ENCODE measurements at regions not wholly inside any gene's neighbourhood (a gene's known extent, or its start where the extent isn't known, plus 50 kb on each side); places are given as distances from the start of the nearest gene placed in this dataset.

GRCh38 chr3:16118396-16118795 lies 56.1 kb upstream of the GALNT15 start:
- H3K27ac Mint-ChIP-seq: no peak overlapping the region
- ATAC-seq (replicated peaks in 1 of 4): no peak
- ChIA-PET CTCF (interaction anchor here (0.5 kb wide), 2 partner anchors 13 to 129 kb away, joined by 3 read pairs; no protein-coding TSS in a partner anchor), POLR2A (no interaction called here)
- DNase-seq: no peak
- H3K27me3 Mint-ChIP-seq: peaks cover 0 to 4% of the 10 kb centered on the region in 2 donors
- no peak overlapping the region for H3K27ac ChIP-seq (ENCODE audit: low read length)
- H3K4me3 ChIP-seq (ENCODE audit: control insufficient read depth in 1 of 2, extremely low read depth in 1 of 2, low read length in 1 of 2): no peak overlapping the region
- no peaks in the 10 kb centered on the region for H3K9me3 Mint-ChIP-seq
- no peak overlapping the region for H3K4me3 Mint-ChIP-seq
- no peaks in the 10 kb centered on the region for H3K4me1 ChIP-seq (ENCODE audit: control insufficient read depth in 1 of 2, extremely low read depth in 1 of 2, insufficient read depth in 2 of 2, low read length in 2 of 2)
- H3K27me3 ChIP-seq (replicated peaks in 1 of 2; ENCODE audit: control insufficient read depth in 2 of 2, extremely low read depth in 1 of 2, insufficient read depth in 2 of 2, low read length in 1 of 2): peaks cover 0 to 3% of the 10 kb centered on the region in 2 experiments
- H3K4me1 Mint-ChIP-seq: no peaks in the 10 kb centered on the region
- H3K36me3 Mint-ChIP-seq: no peaks in the 10 kb centered on the region
- 90% methylated on average over 2 of the region's 9 CpGs for WGBS (ENCODE audit: insufficient coverage)
- no peaks in the 10 kb centered on the region for H3K9me3 ChIP-seq
- H3K36me3 ChIP-seq (ENCODE audit: control insufficient read depth in 2 of 2, extremely low read depth in 1 of 2, insufficient read depth in 1 of 2, low read length in 1 of 2): no peaks in the 10 kb centered on the region

DNA sequence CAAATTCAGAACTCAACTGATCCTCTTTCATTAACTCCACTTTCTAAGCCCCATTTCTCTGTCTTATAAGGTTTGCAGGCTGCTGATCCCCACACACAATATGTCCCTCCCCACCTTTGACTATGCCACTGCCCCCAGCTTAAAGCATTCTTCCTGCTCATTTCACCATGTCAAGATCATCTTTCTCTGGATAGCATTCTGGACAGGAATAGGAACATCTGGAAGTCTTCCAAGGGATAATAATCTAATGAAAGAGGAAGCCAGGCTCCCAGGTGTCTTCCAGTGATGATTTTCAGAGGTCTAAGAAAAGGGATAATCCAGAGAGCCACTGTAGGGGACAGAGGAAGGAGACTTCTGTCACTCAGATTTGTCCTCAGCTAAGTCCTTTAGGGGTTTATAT lies 54.6 kb upstream of the GALNT15 start:
- DNase-seq (no peak), ATAC-seq (replicated peaks in 1 of 4) (no peak)
- Histone ChIP-seq H3K36me3 (ENCODE audit: control insufficient read depth in 2 of 2, extremely low read depth in 1 of 2, insufficient read depth in 1 of 2, low read length in 1 of 2) (no peaks in the 10 kb centered on the region), H3K4me3 (ENCODE audit: control insufficient read depth in 1 of 2, extremely low read depth in 1 of 2, low read length in 1 of 2) (no peak overlapping the region), H3K4me1 (ENCODE audit: control insufficient read depth in 1 of 2, extremely low read depth in 1 of 2, insufficient read depth in 2 of 2, low read length in 2 of 2) (no peaks in the 10 kb centered on the region), H3K27ac (ENCODE audit: low read length) (no peak overlapping the region), H3K9me3 (no peaks in the 10 kb centered on the region), H3K27me3 (replicated peaks in 1 of 2; ENCODE audit: control insufficient read depth in 2 of 2, extremely low read depth in 1 of 2, insufficient read depth in 2 of 2, low read length in 1 of 2) (peaks cover 0 to 3% of the 10 kb centered on the region in 2 experiments)
- H3K27ac Mint-ChIP-seq: no peak overlapping the region
- POLR2A ChIA-PET: no interaction called here
- no peak overlapping the region for H3K4me3 Mint-ChIP-seq
- H3K36me3 Mint-ChIP-seq: no peaks in the 10 kb centered on the region
- H3K27me3 Mint-ChIP-seq: peaks cover 0 to 4% of the 10 kb centered on the region in 2 donors
- CTCF ChIA-PET: no interaction called here
- no peaks in the 10 kb centered on the region for H3K9me3 Mint-ChIP-seq
- H3K4me1 Mint-ChIP-seq: no peaks in the 10 kb centered on the region

GRCh38 chr3:16121391-16121790 lies 53.1 kb upstream of the GALNT15 start:
- H3K27ac Mint-ChIP-seq: no peak overlapping the region
- CTCF ChIA-PET: no interaction called here
- DNase-seq: no peak
- no peak overlapping the region for H3K27ac ChIP-seq (ENCODE audit: low read length)
- H3K4me1 Mint-ChIP-seq: no peaks in the 10 kb centered on the region
- no peak overlapping the region for H3K4me3 Mint-ChIP-seq
- no peaks in the 10 kb centered on the region for H3K9me3 ChIP-seq
- H3K9me3 Mint-ChIP-seq: no peaks in the 10 kb centered on the region
- no peak for ATAC-seq (replicated peaks in 1 of 4)
- H3K27me3 Mint-ChIP-seq: peaks cover 0 to 4% of the 10 kb centered on the region in 2 donors
- no peaks in the 10 kb centered on the region for H3K36me3 ChIP-seq (ENCODE audit: control insufficient read depth in 2 of 2, extremely low read depth in 1 of 2, insufficient read depth in 1 of 2, low read length in 1 of 2)
- peaks cover 0 to 3% of the 10 kb centered on the region in 2 experiments for H3K27me3 ChIP-seq (replicated peaks in 1 of 2; ENCODE audit: control insufficient read depth in 2 of 2, extremely low read depth in 1 of 2, insufficient read depth in 2 of 2, low read length in 1 of 2)
- WGBS (ENCODE audit: insufficient coverage): no CpG with 5 or more reads among the region's 1 CpG
- H3K36me3 Mint-ChIP-seq: no peaks in the 10 kb centered on the region
- no peak overlapping the region for H3K4me3 ChIP-seq (ENCODE audit: control insufficient read depth in 1 of 2, extremely low read depth in 1 of 2, low read length in 1 of 2)
- POLR2A ChIA-PET: no interaction called here
- H3K4me1 ChIP-seq (ENCODE audit: control insufficient read depth in 1 of 2, extremely low read depth in 1 of 2, insufficient read depth in 2 of 2, low read length in 2 of 2): no peaks in the 10 kb centered on the region

DNA sequence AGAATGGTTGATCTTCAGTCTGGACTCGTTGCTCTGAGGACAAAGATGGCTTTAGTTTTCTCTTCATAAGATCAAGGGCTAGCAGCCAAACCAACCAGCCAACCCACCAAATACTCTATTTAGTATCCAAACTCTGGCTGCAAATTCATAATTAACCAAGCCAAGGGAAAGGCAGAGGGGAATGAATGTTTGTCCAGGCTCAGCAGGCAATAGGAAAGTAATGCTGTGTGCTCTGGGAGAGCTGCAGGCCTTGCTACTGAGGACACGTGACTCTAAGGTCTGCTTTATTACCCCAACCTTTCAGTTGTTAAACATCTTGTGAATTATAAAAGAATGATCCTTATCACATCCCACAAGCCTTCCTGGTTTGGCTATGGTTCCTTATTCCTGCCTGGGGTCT lies 52.3 kb upstream of the GALNT15 start:
- H3K4me1 ChIP-seq (ENCODE audit: control insufficient read depth in 1 of 2, extremely low read depth in 1 of 2, insufficient read depth in 2 of 2, low read length in 2 of 2): no peaks in the 10 kb centered on the region
- ATAC-seq (replicated peaks in 1 of 4) (no peak), DNase-seq (no peak)
- H3K36me3 ChIP-seq (ENCODE audit: control insufficient read depth in 2 of 2, extremely low read depth in 1 of 2, insufficient read depth in 1 of 2, low read length in 1 of 2): no peaks in the 10 kb centered on the region
- H3K9me3 ChIP-seq: no peaks in the 10 kb centered on the region
- Mint-ChIP-seq H3K4me3 (no peak overlapping the region), H3K27ac (no peak overlapping the region), H3K9me3 (no peaks in the 10 kb centered on the region), H3K4me1 (no peaks in the 10 kb centered on the region), H3K36me3 (no peaks in the 10 kb centered on the region), H3K27me3 (peaks cover 0 to 4% of the 10 kb centered on the region in 2 donors)
- ChIA-PET CTCF (no interaction called here), POLR2A (no interaction called here)
- no peak overlapping the region for H3K27ac ChIP-seq (ENCODE audit: low read length)
- no peak overlapping the region for H3K4me3 ChIP-seq (ENCODE audit: control insufficient read depth in 1 of 2, extremely low read depth in 1 of 2, low read length in 1 of 2)
- WGBS (ENCODE audit: insufficient coverage): no CpG with 5 or more reads among the region's 2 CpGs
- peaks cover 0 to 4% of the 10 kb centered on the region in 2 experiments for H3K27me3 ChIP-seq (replicated peaks in 1 of 2; ENCODE audit: control insufficient read depth in 2 of 2, extremely low read depth in 1 of 2, insufficient read depth in 2 of 2, low read length in 1 of 2)

DNA sequence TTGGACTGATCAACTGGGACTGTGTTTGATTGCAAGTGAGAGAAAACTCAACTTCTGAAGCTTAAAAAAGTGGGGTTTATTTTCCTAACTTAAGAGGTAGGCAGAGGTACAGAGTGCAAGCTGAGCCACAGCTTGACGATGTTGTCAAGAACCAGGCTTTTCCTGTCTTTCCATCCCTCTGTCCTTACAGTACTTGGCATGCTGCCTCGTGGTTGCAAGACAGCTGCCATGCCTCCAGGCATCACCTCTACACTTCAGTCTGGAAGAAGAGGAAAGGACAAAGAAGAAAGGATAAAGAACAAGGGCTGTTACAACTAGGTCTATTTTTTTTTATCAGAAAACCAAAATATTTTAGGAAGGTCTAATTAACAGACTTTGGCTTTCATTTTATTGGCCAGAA lies 51.8 kb upstream of the GALNT15 start:
- Histone ChIP-seq H3K9me3 (no peaks in the 10 kb centered on the region), H3K4me3 (ENCODE audit: control insufficient read depth in 1 of 2, extremely low read depth in 1 of 2, low read length in 1 of 2) (no peak overlapping the region), H3K27me3 (replicated peaks in 1 of 2; ENCODE audit: control insufficient read depth in 2 of 2, extremely low read depth in 1 of 2, insufficient read depth in 2 of 2, low read length in 1 of 2) (peaks cover 0 to 3% of the 10 kb centered on the region in 2 experiments), H3K4me1 (ENCODE audit: control insufficient read depth in 1 of 2, extremely low read depth in 1 of 2, insufficient read depth in 2 of 2, low read length in 2 of 2) (no peaks in the 10 kb centered on the region), H3K27ac (ENCODE audit: low read length) (no peak overlapping the region), H3K36me3 (ENCODE audit: control insufficient read depth in 2 of 2, extremely low read depth in 1 of 2, insufficient read depth in 1 of 2, low read length in 1 of 2) (no peaks in the 10 kb centered on the region)
- H3K27ac Mint-ChIP-seq: no peak overlapping the region
- no peaks in the 10 kb centered on the region for H3K36me3 Mint-ChIP-seq
- no peaks in the 10 kb centered on the region for H3K9me3 Mint-ChIP-seq
- peaks cover 0 to 7% of the 10 kb centered on the region in 2 donors for H3K27me3 Mint-ChIP-seq
- ATAC-seq (replicated peaks in 1 of 4) (no peak), DNase-seq (no peak)
- no peak overlapping the region for H3K4me3 Mint-ChIP-seq
- WGBS (ENCODE audit: insufficient coverage): no CpG with 5 or more reads among the region's 2 CpGs
- ChIA-PET POLR2A (no interaction called here), CTCF (no interaction called here)
- no peaks in the 10 kb centered on the region for H3K4me1 Mint-ChIP-seq

DNA sequence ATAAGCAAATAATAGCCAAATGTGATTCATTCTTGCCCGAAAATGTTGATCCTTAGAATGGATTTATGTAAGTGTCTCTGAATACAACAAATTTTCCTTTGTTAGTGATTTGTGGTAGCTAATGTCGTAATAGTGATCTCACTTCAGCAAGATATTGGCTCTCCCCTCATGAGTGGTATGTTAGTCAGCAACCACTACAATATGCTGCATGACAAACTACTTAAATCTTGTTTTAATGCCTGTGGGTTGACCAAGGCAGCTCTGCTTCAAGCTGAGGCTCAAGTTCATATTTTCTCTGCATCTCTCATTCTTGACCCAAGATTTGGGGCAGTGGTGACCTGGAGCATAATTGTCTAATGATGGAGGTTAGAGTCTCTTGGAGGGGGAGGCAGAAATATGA lies 49.8 kb upstream of the GALNT15 start:
- Mint-ChIP-seq H3K9me3 (no peaks in the 10 kb centered on the region), H3K4me1 (no peaks in the 10 kb centered on the region), H3K27me3 (peaks cover 0 to 5% of the 10 kb centered on the region in 2 donors), H3K36me3 (no peaks in the 10 kb centered on the region), H3K27ac (no peak overlapping the region), H3K4me3 (no peak overlapping the region)
- H3K4me3 ChIP-seq (ENCODE audit: control insufficient read depth in 1 of 2, extremely low read depth in 1 of 2, low read length in 1 of 2): no peak overlapping the region
- no CpG with 5 or more reads among the region's 2 CpGs for WGBS (ENCODE audit: insufficient coverage)
- ATAC-seq (replicated peaks in 1 of 4): no peak
- no peaks in the 10 kb centered on the region for H3K36me3 ChIP-seq (ENCODE audit: control insufficient read depth in 2 of 2, extremely low read depth in 1 of 2, insufficient read depth in 1 of 2, low read length in 1 of 2)
- no peak overlapping the region for H3K27ac ChIP-seq (ENCODE audit: low read length)
- no peak for DNase-seq
- ChIA-PET CTCF (interaction anchor here in 1 of 2 donors (0.5 kb wide), 1 partner anchor 79 kb away, joined by 3 read pairs; no protein-coding TSS in a partner anchor), POLR2A (no interaction called here)
- H3K9me3 ChIP-seq: no peaks in the 10 kb centered on the region
- H3K27me3 ChIP-seq (replicated peaks in 1 of 2; ENCODE audit: control insufficient read depth in 2 of 2, extremely low read depth in 1 of 2, insufficient read depth in 2 of 2, low read length in 1 of 2): peaks cover 0 to 3% of the 10 kb centered on the region in 2 experiments
- H3K4me1 ChIP-seq (ENCODE audit: control insufficient read depth in 1 of 2, extremely low read depth in 1 of 2, insufficient read depth in 2 of 2, low read length in 2 of 2): no peaks in the 10 kb centered on the region

Measured in T-cell (primary cell).